Kidney capillary endothelial cell (primary cell): ENCODE measurements at regions not wholly inside any gene's neighbourhood (a gene's known extent, or its start where the extent isn't known, plus 50 kb on each side); places are given as distances from the start of the nearest gene placed in this dataset.
"Not testable (repeated sequence)": the region's sequence is repeated elsewhere in the genome, so short reads cannot be mapped to it uniquely, and the experiment has no call there.

Experiments used
- DNase-seq: peaks from one replicate; pipeline ENCODE4 v3.0.0-alpha.2; 2018; ENCODE audit warnings: low spot score

- no peak for DNase-seq
Observed at GRCh38 chr13:86579662-86580061, 780.4 kb upstream of the SLITRK6 start.

GRCh38 chr13:86581706-86582105, 782.5 kb upstream of the SLITRK6 start:
- DNase-seq = no peak

- no peak for DNase-seq
Observed at GRCh38 chr13:86584301-86584700, 785.1 kb upstream of the SLITRK6 start.

- DNase-seq = no peak
Observed at GRCh38 chr13:86585835-86586234, 786.6 kb upstream of the SLITRK6 start.

GRCh38 chr13:86591862-86592261, 792.6 kb upstream of the SLITRK6 start:
- no peak for DNase-seq

GRCh38 chr13:86601351-86601750, 802.1 kb upstream of the SLITRK6 start:
- no peak for DNase-seq

- DNase-seq = no peak
Observed at GRCh38 chr13:86606264-86606663, 807.0 kb upstream of the SLITRK6 start.

GRCh38 chr13:86608701-86609100, 809.5 kb upstream of the SLITRK6 start:
- no peak for DNase-seq

- DNase-seq = no peak
Observed at GRCh38 chr13:86633346-86633745, 834.1 kb upstream of the SLITRK6 start.

GRCh38 chr13:86651171-86651570, 852.0 kb upstream of the SLITRK6 start:
- DNase-seq = not testable (repeated sequence)

GRCh38 chr13:86653009-86653408, 853.8 kb upstream of the SLITRK6 start:
- DNase-seq = no peak

GRCh38 chr13:86655561-86655960, 856.3 kb upstream of the SLITRK6 start:
- no peak for DNase-seq

- no peak for DNase-seq
Observed at GRCh38 chr13:86660090-86660489, 860.9 kb upstream of the SLITRK6 start.

GRCh38 chr13:86665842-86666241, 866.6 kb upstream of the SLITRK6 start:
- DNase-seq = no peak

- no peak for DNase-seq
Observed at GRCh38 chr13:86673931-86674431, 874.8 kb upstream of the SLITRK6 start.

GRCh38 chr13:86681223-86681622, 882.0 kb upstream of the SLITRK6 start:
- DNase-seq = no peak

- no peak for DNase-seq
Observed at GRCh38 chr13:86684402-86684801, 885.2 kb upstream of the SLITRK6 start.

- no peak for DNase-seq
Observed at GRCh38 chr13:86689911-86690310, 890.7 kb upstream of the SLITRK6 start.

- DNase-seq = no peak
Observed at GRCh38 chr13:86692291-86692690, 893.1 kb upstream of the SLITRK6 start.

- DNase-seq = no peak
Observed at GRCh38 chr13:86710013-86710412, 910.8 kb upstream of the SLITRK6 start.

GRCh38 chr13:86710896-86711295, 911.7 kb upstream of the SLITRK6 start:
- DNase-seq = no peak

GRCh38 chr13:86714495-86714894, 915.3 kb upstream of the SLITRK6 start:
- no peak for DNase-seq

- DNase-seq = no peak
Observed at GRCh38 chr13:86725105-86725504, 925.9 kb upstream of the SLITRK6 start.

GRCh38 chr13:86729206-86729605, 930.0 kb upstream of the SLITRK6 start:
- no peak for DNase-seq

- DNase-seq = no peak
Observed at GRCh38 chr13:86731987-86732386, 932.8 kb upstream of the SLITRK6 start.
